ENCODE measurements at regions not wholly inside any gene's neighbourhood (a gene's known extent, or its start where the extent isn't known, plus 50 kb on each side); places are given as distances from the start of the nearest gene placed in this dataset.

DNA sequence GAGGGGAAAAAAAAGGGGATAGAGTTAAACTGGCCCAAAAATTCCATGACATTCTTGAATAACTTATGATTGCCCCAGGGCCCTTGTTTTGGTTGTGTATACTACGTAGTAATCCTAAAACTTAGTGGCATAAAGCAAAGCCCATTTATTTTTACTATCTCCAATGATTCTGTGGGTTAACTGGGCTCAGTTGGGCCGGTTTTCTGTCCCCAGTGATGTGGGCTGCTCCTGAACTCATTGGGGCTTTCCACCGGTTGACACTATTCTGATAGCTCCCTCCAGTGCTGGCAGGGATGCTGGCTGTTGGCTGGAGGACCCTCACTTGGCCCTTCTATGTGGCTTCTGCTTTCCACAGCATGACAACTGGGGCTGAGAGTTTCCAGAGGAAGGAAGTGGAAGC, 60.0 kb upstream of the TGIF1 start:
- intact Hi-C loops (cut with DNase I, micrococcal nuclease), result no loop called here
- Histone ChIP-seq H3K4me1 (ENCODE audit: low read depth) (no peaks in the 10 kb centered on the region), H3K4me3 (no peak overlapping the region), H3K36me3 (ENCODE audit: low read depth) (no peaks in the 10 kb centered on the region), H3K9me3 (peaks cover 2% of the 10 kb centered on the region)
- ATAC-seq (no peak), DNase-seq (no peak)
- no peak for TF ChIP-seq CTCF (IDR thresholded peaks at IDR 0.05)

DNA sequence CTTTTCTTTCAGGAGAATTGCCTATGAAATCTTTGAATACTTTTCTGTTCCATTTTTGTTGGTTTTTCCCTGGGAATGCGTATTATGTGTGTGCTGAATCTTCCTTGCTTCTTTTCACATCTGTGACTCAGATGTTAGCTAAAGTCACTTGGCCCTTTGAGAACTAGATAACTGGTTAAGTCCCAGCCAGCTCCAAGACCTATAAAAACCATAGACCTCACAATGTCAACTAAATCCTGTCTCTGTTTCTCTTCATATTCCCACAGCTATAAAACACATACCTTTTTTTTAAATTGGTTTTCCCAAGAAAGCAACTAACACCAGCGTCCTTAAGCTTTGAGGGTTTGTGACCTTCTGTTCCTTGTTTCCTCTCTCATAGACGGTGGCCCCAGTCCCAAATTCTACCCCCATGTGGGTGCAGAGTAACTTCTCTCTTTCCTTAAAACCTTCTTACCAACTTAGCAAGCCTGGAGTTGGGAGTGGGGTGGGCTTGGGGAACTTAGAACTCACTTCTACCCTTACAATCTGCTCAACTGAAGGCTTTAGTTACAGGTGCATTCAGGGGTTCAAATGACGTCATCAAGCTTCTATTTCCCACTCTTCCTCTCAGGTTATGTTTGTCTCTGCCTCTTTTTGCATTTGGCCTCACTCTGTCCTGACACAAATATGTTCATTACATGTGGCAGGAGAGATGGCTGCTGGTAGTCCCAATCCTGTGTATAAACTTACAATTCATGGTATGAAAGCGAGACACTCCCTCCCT, 58.1 kb upstream of the TGIF1 start:
- H3K4me3 ChIP-seq, result no peak overlapping the region
- H3K36me3 ChIP-seq (ENCODE audit: low read depth), result no peaks in the 10 kb centered on the region
- no peak for TF ChIP-seq CTCF (IDR thresholded peaks at IDR 0.05)
- ATAC-seq, result no peak
- intact Hi-C loops (cut with DNase I, micrococcal nuclease), result no loop called here
- peaks cover 2% of the 10 kb centered on the region for H3K9me3 ChIP-seq
- H3K4me1 ChIP-seq (ENCODE audit: low read depth), result no peaks in the 10 kb centered on the region
- DNase-seq, result no peak

- DNase-seq (no peak), ATAC-seq (no peak)
- intact Hi-C loops (cut with DNase I, micrococcal nuclease), result no loop called here
- Histone ChIP-seq H3K9me3 (peaks cover 2% of the 10 kb centered on the region), H3K4me1 (ENCODE audit: low read depth) (no peaks in the 10 kb centered on the region), H3K36me3 (ENCODE audit: low read depth) (no peaks in the 10 kb centered on the region), H3K4me3 (no peak overlapping the region)
- TF ChIP-seq CTCF (IDR thresholded peaks at IDR 0.05), result no peak
Measured at GRCh38 chr18:3392467-3392855, 57.5 kb upstream of the TGIF1 start.

- no peaks in the 10 kb centered on the region for H3K36me3 ChIP-seq (ENCODE audit: low read depth)
- TF ChIP-seq CTCF (IDR thresholded peaks at IDR 0.05), result no peak
- ATAC-seq (no peak), DNase-seq (no peak)
- intact Hi-C loops (cut with DNase I, micrococcal nuclease), result no loop called here
- no peak overlapping the region for H3K4me3 ChIP-seq
- H3K9me3 ChIP-seq, result peaks cover 2% of the 10 kb centered on the region
- H3K4me1 ChIP-seq (ENCODE audit: low read depth), result no peaks in the 10 kb centered on the region
Measured at GRCh38 chr18:3394648-3395047, 55.3 kb upstream of the TGIF1 start.

GRCh38 chr18:3395466-3395865, 54.5 kb upstream of the TGIF1 start:
- ATAC-seq, result no peak
- intact Hi-C loops (cut with DNase I, micrococcal nuclease), result no loop called here
- Histone ChIP-seq H3K4me3 (no peak overlapping the region), H3K4me1 (ENCODE audit: low read depth) (no peaks in the 10 kb centered on the region), H3K9me3 (no peaks in the 10 kb centered on the region), H3K36me3 (ENCODE audit: low read depth) (no peaks in the 10 kb centered on the region)
- no peak for DNase-seq
- no peak for TF ChIP-seq CTCF (IDR thresholded peaks at IDR 0.05)

All from mucosa of descending colon (tissue), 3 donors.